Calu3 (cell line): ENCODE measurements at regions not wholly inside any gene's neighbourhood (a gene's known extent, or its start where the extent isn't known, plus 50 kb on each side); places are given as distances from the start of the nearest gene placed in this dataset.

Experiments
- BruUV-seq: library from RNA; stranded (reverse); fragments of 400-500 nt; replicated peaks from 2 replicates; lab custom pipeline; 2021; lab: Mats Ljungman, UMichigan
- CTCF ChIA-PET: fragments of 300-600 bp; sonication (Branson Sonifier 250); formaldehyde crosslinking; loops from one replicate; lab custom pipeline; 2022; ENCODE audit warnings: antibody characterized with exemption; lab: Charles Lee
- DNase-seq: peaks from one replicate; pipeline ENCODE4 v3.0.0; 2022
- H3K27ac Mint-ChIP-seq: one replicate; pipeline ENCODE4 v1.8.0; 2022; ENCODE audit warnings: mixed read lengths; ENCODE audit not compliant: unreplicated experiment
- H3K27me3 Mint-ChIP-seq: one replicate; pipeline ENCODE4 v1.8.0; 2022; ENCODE audit warnings: mixed read lengths; ENCODE audit not compliant: unreplicated experiment
- H3K36me3 Mint-ChIP-seq: one replicate; pipeline ENCODE4 v1.8.0; 2022; ENCODE audit warnings: mild to moderate bottlenecking, moderate library complexity, mixed read lengths; ENCODE audit not compliant: insufficient read depth, unreplicated experiment
- H3K4me1 Mint-ChIP-seq: one replicate; pipeline ENCODE4 v1.8.0; 2022; ENCODE audit warnings: mild to moderate bottlenecking, low read depth, mixed read lengths; ENCODE audit not compliant: unreplicated experiment
- H3K4me3 Mint-ChIP-seq: one replicate; pipeline ENCODE4 v1.8.0; 2022; ENCODE audit warnings: mild to moderate bottlenecking, low read depth, moderate library complexity, mixed read lengths; ENCODE audit not compliant: unreplicated experiment
- H3K9me3 Mint-ChIP-seq: one replicate; pipeline ENCODE4 v1.8.0; 2022; ENCODE audit warnings: low read depth, mixed read lengths; ENCODE audit not compliant: unreplicated experiment
- intact Hi-C: fragments of 100-400 bp; cut with micrococcal nuclease; formaldehyde crosslinking; loops from one replicate; pipeline ENCODE4 v1.10.0; 2022; ENCODE audit not compliant: unreplicated experiment
- TF ChIP-seq, protein P1 (sequence below): fragments of 200-600 bp; IDR thresholded peaks from one replicate; pipeline ENCODE4 v1.8.0; 2022; ENCODE audit warnings: antibody characterized with exemption; ENCODE audit not compliant: unreplicated experiment

DNA sequence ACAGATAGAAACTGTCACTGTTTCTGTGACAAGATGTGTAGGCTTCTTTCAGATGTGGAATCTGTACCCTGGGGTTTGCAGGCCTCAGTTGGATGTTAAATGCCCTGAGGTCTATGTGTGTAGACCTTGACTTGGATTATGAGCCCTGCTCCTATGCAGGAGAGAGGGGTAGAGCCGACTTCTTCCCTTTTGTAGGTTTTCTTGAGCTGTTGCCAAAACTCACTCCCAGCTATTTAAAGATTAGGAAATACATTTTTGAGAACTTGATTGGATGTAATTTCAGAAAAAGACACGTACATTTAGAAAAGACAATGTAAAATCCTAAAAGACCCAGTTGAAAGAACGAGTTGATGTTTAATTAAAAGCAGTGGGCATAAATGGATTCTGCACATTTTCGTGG, 374.8 kb downstream of the SLC4A3 start:
- CTCF ChIA-PET = interaction anchor here (0.6 kb wide), 1 partner anchor 244 kb away, joined by 3 read pairs; no protein-coding TSS in a partner anchor
- no TSS peak for BruUV-seq
- Mint-ChIP-seq H3K27ac (no peak overlapping the region), H3K27me3 (no peaks in the 10 kb centered on the region), H3K36me3 (no peaks in the 10 kb centered on the region), H3K4me3 (no peak overlapping the region), H3K4me1 (no peaks in the 10 kb centered on the region), H3K9me3 (no peaks in the 10 kb centered on the region)
- intact Hi-C loops = no loop called here
- TF ChIP-seq, protein P1, sequence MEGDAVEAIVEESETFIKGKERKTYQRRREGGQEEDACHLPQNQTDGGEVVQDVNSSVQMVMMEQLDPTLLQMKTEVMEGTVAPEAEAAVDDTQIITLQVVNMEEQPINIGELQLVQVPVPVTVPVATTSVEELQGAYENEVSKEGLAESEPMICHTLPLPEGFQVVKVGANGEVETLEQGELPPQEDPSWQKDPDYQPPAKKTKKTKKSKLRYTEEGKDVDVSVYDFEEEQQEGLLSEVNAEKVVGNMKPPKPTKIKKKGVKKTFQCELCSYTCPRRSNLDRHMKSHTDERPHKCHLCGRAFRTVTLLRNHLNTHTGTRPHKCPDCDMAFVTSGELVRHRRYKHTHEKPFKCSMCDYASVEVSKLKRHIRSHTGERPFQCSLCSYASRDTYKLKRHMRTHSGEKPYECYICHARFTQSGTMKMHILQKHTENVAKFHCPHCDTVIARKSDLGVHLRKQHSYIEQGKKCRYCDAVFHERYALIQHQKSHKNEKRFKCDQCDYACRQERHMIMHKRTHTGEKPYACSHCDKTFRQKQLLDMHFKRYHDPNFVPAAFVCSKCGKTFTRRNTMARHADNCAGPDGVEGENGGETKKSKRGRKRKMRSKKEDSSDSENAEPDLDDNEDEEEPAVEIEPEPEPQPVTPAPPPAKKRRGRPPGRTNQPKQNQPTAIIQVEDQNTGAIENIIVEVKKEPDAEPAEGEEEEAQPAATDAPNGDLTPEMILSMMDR = no peak
- no peak for DNase-seq

DNA sequence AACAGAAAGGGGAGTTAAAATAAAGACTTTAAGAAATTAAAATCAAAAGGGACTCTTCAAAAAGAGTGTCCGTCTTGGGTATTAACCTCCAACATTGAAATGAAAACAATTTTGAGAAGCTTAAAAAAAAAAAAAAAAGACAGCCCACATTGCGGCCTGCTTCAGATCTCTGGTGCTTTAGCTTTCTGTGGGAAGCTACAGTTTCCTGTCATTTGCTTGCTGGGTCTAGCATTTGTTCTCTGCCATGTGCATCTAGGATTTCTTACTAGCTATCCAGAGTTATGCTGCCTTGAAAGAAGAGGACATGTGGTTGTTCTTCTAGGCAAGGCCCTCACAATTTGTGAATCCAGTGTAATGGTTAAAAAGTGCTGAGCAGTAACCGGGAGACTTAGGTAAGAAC, 375.3 kb downstream of the SLC4A3 start:
- CTCF ChIA-PET = interaction anchor here (0.6 kb wide), 1 partner anchor 243 kb away, joined by 3 read pairs; no protein-coding TSS in a partner anchor
- no peak overlapping the region for H3K27ac Mint-ChIP-seq
- DNase-seq = no peak
- TF ChIP-seq, protein P1 = no peak
- no peaks in the 10 kb centered on the region for H3K9me3 Mint-ChIP-seq
- BruUV-seq = no TSS peak
- H3K36me3 Mint-ChIP-seq = no peaks in the 10 kb centered on the region
- H3K27me3 Mint-ChIP-seq = no peaks in the 10 kb centered on the region
- H3K4me1 Mint-ChIP-seq = no peaks in the 10 kb centered on the region
- no peak overlapping the region for H3K4me3 Mint-ChIP-seq
- intact Hi-C loops = no loop called here

DNA sequence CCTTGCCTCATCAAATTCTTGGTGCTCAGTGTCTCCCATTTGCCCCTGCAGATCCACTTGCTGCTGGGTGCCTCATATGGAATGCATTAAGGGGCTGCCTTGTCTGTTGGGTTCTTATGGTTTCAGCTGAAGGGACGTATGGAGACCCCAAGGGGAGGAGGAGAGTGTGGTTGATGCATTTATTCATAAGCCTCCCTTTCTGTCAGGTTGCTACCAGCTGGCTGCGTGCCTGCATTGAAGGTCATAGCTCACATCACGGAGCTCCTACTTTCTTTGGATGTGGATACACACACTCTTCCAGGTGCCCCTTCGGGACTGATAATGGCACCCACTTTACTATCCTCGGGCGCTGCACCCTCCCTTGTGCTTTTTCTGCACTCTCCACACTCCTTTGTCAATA, 377.9 kb downstream of the SLC4A3 start:
- no peaks in the 10 kb centered on the region for H3K36me3 Mint-ChIP-seq
- TF ChIP-seq, protein P1 = no peak
- intact Hi-C loops = no loop called here
- CTCF ChIA-PET = no interaction called here
- no peaks in the 10 kb centered on the region for H3K9me3 Mint-ChIP-seq
- H3K27ac Mint-ChIP-seq = no peak overlapping the region
- no peak overlapping the region for H3K4me3 Mint-ChIP-seq
- no peak for DNase-seq
- no peaks in the 10 kb centered on the region for H3K4me1 Mint-ChIP-seq
- no peaks in the 10 kb centered on the region for H3K27me3 Mint-ChIP-seq
- no TSS peak for BruUV-seq

DNA sequence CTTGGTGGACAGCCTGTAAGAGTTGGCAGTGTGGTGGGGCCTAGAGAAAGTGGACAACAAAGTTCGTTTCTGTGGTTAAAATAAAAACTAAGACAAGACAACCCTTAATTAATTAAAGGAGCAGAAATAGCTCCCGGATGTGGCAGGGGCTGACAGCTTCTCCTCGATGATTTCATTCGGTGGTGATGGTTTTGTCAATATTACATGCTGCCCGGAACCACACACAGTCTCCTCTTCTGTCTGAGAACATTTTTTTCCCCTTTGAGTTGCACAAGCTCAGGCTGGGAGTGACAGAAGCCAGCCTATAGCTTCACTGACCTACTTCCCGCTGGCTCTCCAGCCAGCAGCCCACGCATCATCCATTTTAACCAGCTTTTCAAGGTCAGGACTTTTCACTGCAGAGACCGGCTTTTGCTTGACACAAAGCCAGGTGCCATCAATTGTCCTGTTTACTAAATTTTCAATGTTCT, 378.8 kb downstream of the SLC4A3 start:
- BruUV-seq = no TSS peak
- Mint-ChIP-seq H3K4me3 (no peak overlapping the region), H3K27me3 (no peaks in the 10 kb centered on the region), H3K9me3 (no peaks in the 10 kb centered on the region), H3K36me3 (no peaks in the 10 kb centered on the region), H3K4me1 (no peaks in the 10 kb centered on the region), H3K27ac (no peak overlapping the region)
- intact Hi-C loops = no loop called here
- CTCF ChIA-PET = no interaction called here
- TF ChIP-seq, protein P1 = no peak
- DNase-seq = no peak
